H9 (cell line): ENCODE measurements at regions not wholly inside any gene's neighbourhood (a gene's known extent, or its start where the extent isn't known, plus 50 kb on each side); places are given as distances from the start of the nearest gene placed in this dataset.
A peak's percentile ranks its signal among the peaks of the same experiment; 100 is the strongest.

ENCODE experiments used
- DNase-seq: peaks from one replicate; pipeline ENCODE4 v3.0.0-alpha.2; 2017
- H2AFZ ChIP-seq: one replicate; pipeline ENCODE4 v1.6.1; 2013; ENCODE audit warnings: mild to moderate bottlenecking, low read length, control low read depth, moderate library complexity
- H2AK5ac ChIP-seq: 2 replicates; pipeline ENCODE4 v1.6.1; 2013; ENCODE audit warnings: low read length, control low read depth, mixed read lengths; ENCODE audit not compliant: insufficient read length
- H2BK120ac ChIP-seq: one replicate; pipeline ENCODE4 v1.6.1; 2013; ENCODE audit warnings: low read depth, mild to moderate bottlenecking, low read length, control low read depth, inconsistent platforms; ENCODE audit not compliant: poor library complexity, severe bottlenecking
- H2BK12ac ChIP-seq: 2 replicates; pipeline ENCODE4 v1.6.1; 2013; ENCODE audit warnings: low read length, control low read depth, mixed read lengths, low read depth; ENCODE audit not compliant: insufficient read length
- H2BK15ac ChIP-seq: 2 replicates; pipeline ENCODE4 v1.6.1; 2013; ENCODE audit warnings: low read depth, low read length, control low read depth
- H2BK20ac ChIP-seq: one replicate; pipeline ENCODE4 v1.6.1; 2013; ENCODE audit warnings: low read depth, mild to moderate bottlenecking, low read length, control low read depth, inconsistent platforms; ENCODE audit not compliant: poor library complexity, severe bottlenecking
- H2BK5ac ChIP-seq: 2 replicates; pipeline ENCODE4 v1.6.1; 2013; ENCODE audit warnings: low read length, control low read depth, mixed read lengths; ENCODE audit not compliant: insufficient read length
- H3K14ac ChIP-seq: 2 replicates; pipeline ENCODE4 v1.6.1; 2013; ENCODE audit warnings: low read length, control low read depth; ENCODE audit not compliant: insufficient read depth
- H3K18ac ChIP-seq: 2 replicates; pipeline ENCODE4 v1.6.1; 2013; ENCODE audit warnings: low read depth, mild to moderate bottlenecking, mixed read lengths, low read length, control low read depth; ENCODE audit not compliant: insufficient read length
- H3K23ac ChIP-seq: 2 replicates; pipeline ENCODE4 v1.6.1; 2013; ENCODE audit warnings: low read length, control low read depth, mixed read lengths, low read depth; ENCODE audit not compliant: insufficient read length
- H3K23me2 ChIP-seq: 2 replicates; pipeline ENCODE4 v1.6.1; 2013; ENCODE audit warnings: low read depth, mild to moderate bottlenecking, mixed read lengths, low read length, control low read depth; ENCODE audit not compliant: insufficient read length, poor library complexity, severe bottlenecking
- H3K27ac ChIP-seq: 2 replicates; pipeline ENCODE4 v1.5.1; 2013; ENCODE audit warnings: low read length, control low read depth, mixed read lengths, low read depth; ENCODE audit not compliant: insufficient read length
- H3K27me3 ChIP-seq: 2 replicates; pipeline ENCODE4 v1.6.1; 2013; ENCODE audit warnings: low read length, control low read depth, inconsistent platforms; ENCODE audit not compliant: insufficient read depth
- H3K4ac ChIP-seq: 2 replicates; pipeline ENCODE4 v1.6.1; 2013; ENCODE audit warnings: low read depth, mild to moderate bottlenecking, control low read depth, inconsistent platforms, low read length, moderate library complexity
- H3K4me1 ChIP-seq: 2 replicates; pipeline ENCODE4 v1.6.1; 2013; ENCODE audit warnings: low read length, control low read depth, inconsistent platforms; ENCODE audit not compliant: insufficient read depth
- H3K4me2 ChIP-seq: 2 replicates; pipeline ENCODE4 v1.6.1; 2013; ENCODE audit warnings: low read length, control low read depth, mixed read lengths; ENCODE audit not compliant: insufficient read length, insufficient read depth
- H3K56ac ChIP-seq: 2 replicates; pipeline ENCODE4 v1.6.1; 2013; ENCODE audit warnings: low read depth, mild to moderate bottlenecking, mixed read lengths, low read length, control low read depth; ENCODE audit not compliant: insufficient read length
- H3K79me1 ChIP-seq: 2 replicates; pipeline ENCODE4 v1.6.1; 2013; ENCODE audit warnings: low read depth, mild to moderate bottlenecking, moderate library complexity, low read length, control low read depth, inconsistent platforms; ENCODE audit not compliant: insufficient read depth, poor library complexity, severe bottlenecking
- H3K79me2 ChIP-seq: 2 replicates; pipeline ENCODE4 v1.6.1; 2013; ENCODE audit warnings: low read length, control low read depth, inconsistent platforms; ENCODE audit not compliant: insufficient read depth
- H3K9ac ChIP-seq: 2 replicates; pipeline ENCODE4 v1.6.1; 2013; ENCODE audit warnings: low read length, control low read depth, mixed read lengths; ENCODE audit not compliant: insufficient read length; ENCODE audit errors: extremely low read depth
- H3K9me3 ChIP-seq: one replicate; pipeline ENCODE4 v1.6.1; 2013; ENCODE audit warnings: low read depth, low read length, inconsistent platforms; ENCODE audit not compliant: control insufficient read depth
- H3T11ph ChIP-seq: one replicate; pipeline ENCODE4 v1.6.1; 2013; ENCODE audit warnings: mild to moderate bottlenecking, low read length, control low read depth, inconsistent platforms
- H4K20me1 ChIP-seq: one replicate; pipeline ENCODE4 v1.6.1; 2013; ENCODE audit not compliant: control insufficient read depth, insufficient read length, insufficient read depth
- H4K5ac ChIP-seq: 2 replicates; pipeline ENCODE4 v1.6.1; 2013; ENCODE audit warnings: low read depth, mild to moderate bottlenecking, mixed read lengths, low read length, control low read depth; ENCODE audit not compliant: insufficient read length
- H4K8ac ChIP-seq: replicated peaks from 2 replicates; pipeline ENCODE4 v1.6.1; 2013; ENCODE audit warnings: low read length, control low read depth, mixed read lengths, low read depth; ENCODE audit not compliant: insufficient read length
- H4K91ac ChIP-seq: 2 replicates; pipeline ENCODE4 v1.6.1; 2013; ENCODE audit warnings: low read depth, mild to moderate bottlenecking, moderate library complexity, mixed read lengths, low read length, control low read depth; ENCODE audit not compliant: insufficient read length
- H3K27ac Mint-ChIP-seq, 3 experiments: 2 replicates in 2 of 3; 3 replicates in 1 of 3; pipeline ENCODE4 v1.8.0; 2020 to 2021; ENCODE audit warnings: mixed read lengths in 3 of 3, mild to moderate bottlenecking in 1 of 3, moderate library complexity in 1 of 3
- H3K27me3 Mint-ChIP-seq: 2 replicates; pipeline ENCODE4 v1.8.0; 2021; ENCODE audit warnings: low read depth, mild to moderate bottlenecking, moderate library complexity, mixed read lengths
- H3K36me3 Mint-ChIP-seq, 3 experiments: 2 replicates in 2 of 3; 3 replicates in 1 of 3; pipeline ENCODE4 v1.8.0; 2020 to 2021; ENCODE audit warnings: low read depth in 3 of 3, mixed read lengths in 3 of 3; ENCODE audit not compliant: insufficient read depth in 1 of 3
- H3K4me1 Mint-ChIP-seq, 2 experiments: 2 replicates each; pipeline ENCODE4 v1.8.0; 2020; ENCODE audit warnings: mixed read lengths in 2 of 2
- H3K4me3 Mint-ChIP-seq, 2 experiments: 2 replicates in 1 of 2; 3 replicates in 1 of 2; pipeline ENCODE4 v1.8.0; 2020 to 2021; ENCODE audit warnings: mild to moderate bottlenecking in 2 of 2, mixed read lengths in 2 of 2, moderate library complexity in 1 of 2
- H3K9me3 Mint-ChIP-seq, 2 experiments: 2 replicates in 1 of 2; 3 replicates in 1 of 2; pipeline ENCODE4 v1.8.0; 2020; ENCODE audit warnings: mild to moderate bottlenecking in 2 of 2, mixed read lengths in 2 of 2, moderate library complexity in 1 of 2
- CTCF ChIP-seq: fragments of 200-600 bp; sonication (generic); conservative IDR thresholded peaks from 3 replicates; pipeline ENCODE4 v1.8.0; 2021; ENCODE audit warnings: antibody characterized with exemption, mild to moderate bottlenecking
- WGBS: extraction: QIAGEN DNeasy Blood & Tissue Kit; methylation state at CpG from one replicate; pipeline ENCODE4 v1.1.7; 2013; ENCODE audit warnings: missing lambda C conversion rate, low lambda C conversion rate, mixed read lengths; ENCODE audit not compliant: insufficient read length; ENCODE audit errors: extremely low coverage; 5-methylcytosine and 5-hydroxymethylcytosine counted together

- H3K27ac ChIP-seq = no peak overlapping the region
- no peak overlapping the region for H4K8ac ChIP-seq
- no peaks in the 10 kb centered on the region for H4K20me1 ChIP-seq
- no peak for DNase-seq
- no peak overlapping the region for H2BK120ac ChIP-seq
- H3K4ac ChIP-seq = no peak overlapping the region
- peaks cover 35 to 36% of the 10 kb centered on the region in 2 experiments for H3K4me1 Mint-ChIP-seq
- H3K27me3 ChIP-seq = no peaks in the 10 kb centered on the region
- H3K79me1 ChIP-seq = no peaks in the 10 kb centered on the region
- no peak overlapping the region for H3K4me3 Mint-ChIP-seq
- no peak for TF ChIP-seq CTCF
- H3K27me3 Mint-ChIP-seq = no peaks in the 10 kb centered on the region; the same call in 1 of the 2 replicates
- H3K9me3 Mint-ChIP-seq = peaks cover 24 to 53% of the 10 kb centered on the region in 2 experiments
- no CpG with 5 or more reads among the region's 3 CpGs for WGBS
- H3K27ac Mint-ChIP-seq = peak overlapping the region in 1 of 3 experiments; percentile 6; a peak in 1 of 7 replicates
- H3K56ac ChIP-seq = no peak overlapping the region
- no peak overlapping the region for H2AK5ac ChIP-seq
- no peak overlapping the region for H4K91ac ChIP-seq
- no peak overlapping the region for H3K4me2 ChIP-seq
- no peak overlapping the region for H3K9ac ChIP-seq
- H4K5ac ChIP-seq = no peak overlapping the region
- no peak overlapping the region for H3K14ac ChIP-seq
- no peak overlapping the region for H2AFZ ChIP-seq
- no peak overlapping the region for H2BK20ac ChIP-seq
- H2BK12ac ChIP-seq = no peak overlapping the region
- no peak overlapping the region for H2BK15ac ChIP-seq
- no peak overlapping the region for H3K23ac ChIP-seq
- H3K9me3 ChIP-seq = peaks cover 6% of the 10 kb centered on the region
- H3K4me1 ChIP-seq = peaks cover 10% of the 10 kb centered on the region
- no peak overlapping the region for H3K18ac ChIP-seq
- H3K36me3 Mint-ChIP-seq = no peaks in the 10 kb centered on the region; a peak in 3 of 7 replicates
- H3K79me2 ChIP-seq = no peaks in the 10 kb centered on the region; the same call in none of the 2 replicates
- H3K23me2 ChIP-seq = no peaks in the 10 kb centered on the region
- H3T11ph ChIP-seq = no peak overlapping the region
- H2BK5ac ChIP-seq = no peak overlapping the region
Measured at GRCh38 chrX:10753116-10753515, 132.7 kb upstream of the MID1 start.
